Nephron (organoid): ENCODE measurements at regions not wholly inside any gene's neighbourhood (a gene's known extent, or its start where the extent isn't known, plus 50 kb on each side); places are given as distances from the start of the nearest gene placed in this dataset.

Source experiments
- H3K27ac Mint-ChIP-seq, 3 experiments: 2 replicates each; pipeline ENCODE4 v1.8.0; 2020; ENCODE audit warnings: mixed read lengths in 3 of 3, mild to moderate bottlenecking in 2 of 3, moderate library complexity in 1 of 3
- H3K27me3 Mint-ChIP-seq: 2 replicates; pipeline ENCODE4 v1.8.0; 2021; ENCODE audit warnings: low read depth, mild to moderate bottlenecking, moderate library complexity, mixed read lengths
- H3K36me3 Mint-ChIP-seq: 2 replicates; pipeline ENCODE4 v1.8.0; 2020; ENCODE audit warnings: low read depth, mixed read lengths
- H3K4me1 Mint-ChIP-seq: 2 replicates; pipeline ENCODE4 v1.8.0; 2020; ENCODE audit warnings: mixed read lengths
- H3K4me3 Mint-ChIP-seq, 3 experiments: 2 replicates each; pipeline ENCODE4 v1.8.0; 2020; ENCODE audit warnings: mild to moderate bottlenecking in 3 of 3, mixed read lengths in 3 of 3, moderate library complexity in 2 of 3
- H3K9me3 Mint-ChIP-seq: 2 replicates; pipeline ENCODE4 v1.8.0; 2020; ENCODE audit warnings: mixed read lengths
- TF ChIP-seq, protein P1 (sequence below), 3 experiments: fragments of 200-600 bp; sonication (generic); IDR thresholded peaks; one replicate each; pipeline ENCODE4 v1.5.0; 2021; ENCODE audit warnings: antibody characterized with exemption in 3 of 3; ENCODE audit not compliant: unreplicated experiment in 3 of 3

DNA sequence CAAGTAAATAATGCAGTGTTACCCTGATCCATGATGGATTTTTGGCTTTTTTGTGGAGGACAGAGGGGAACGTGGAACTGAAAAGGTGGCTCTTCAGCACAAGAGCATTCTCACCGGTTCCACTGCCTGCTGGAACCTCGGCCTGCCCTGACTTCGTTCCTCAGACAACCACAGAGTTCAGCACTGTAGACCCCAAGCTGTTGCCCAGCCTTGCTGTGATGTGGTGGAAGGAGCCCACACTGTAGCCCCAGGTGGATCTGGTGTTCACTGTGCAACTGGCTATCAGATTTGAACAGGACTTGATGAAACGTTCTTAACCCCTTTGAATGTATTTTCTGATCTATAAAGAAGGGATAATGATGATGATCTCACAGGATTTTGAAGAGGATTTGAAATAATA, 293.5 kb downstream of the TRIB2 start:
- no peaks in the 10 kb centered on the region for H3K36me3 Mint-ChIP-seq
- TF ChIP-seq, protein P1, sequence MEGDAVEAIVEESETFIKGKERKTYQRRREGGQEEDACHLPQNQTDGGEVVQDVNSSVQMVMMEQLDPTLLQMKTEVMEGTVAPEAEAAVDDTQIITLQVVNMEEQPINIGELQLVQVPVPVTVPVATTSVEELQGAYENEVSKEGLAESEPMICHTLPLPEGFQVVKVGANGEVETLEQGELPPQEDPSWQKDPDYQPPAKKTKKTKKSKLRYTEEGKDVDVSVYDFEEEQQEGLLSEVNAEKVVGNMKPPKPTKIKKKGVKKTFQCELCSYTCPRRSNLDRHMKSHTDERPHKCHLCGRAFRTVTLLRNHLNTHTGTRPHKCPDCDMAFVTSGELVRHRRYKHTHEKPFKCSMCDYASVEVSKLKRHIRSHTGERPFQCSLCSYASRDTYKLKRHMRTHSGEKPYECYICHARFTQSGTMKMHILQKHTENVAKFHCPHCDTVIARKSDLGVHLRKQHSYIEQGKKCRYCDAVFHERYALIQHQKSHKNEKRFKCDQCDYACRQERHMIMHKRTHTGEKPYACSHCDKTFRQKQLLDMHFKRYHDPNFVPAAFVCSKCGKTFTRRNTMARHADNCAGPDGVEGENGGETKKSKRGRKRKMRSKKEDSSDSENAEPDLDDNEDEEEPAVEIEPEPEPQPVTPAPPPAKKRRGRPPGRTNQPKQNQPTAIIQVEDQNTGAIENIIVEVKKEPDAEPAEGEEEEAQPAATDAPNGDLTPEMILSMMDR (IDR thresholded peaks at IDR 0.05; ENCODE audit: unreplicated experiment in 3 of 3) = no peak
- H3K27ac Mint-ChIP-seq = no peak overlapping the region
- H3K4me1 Mint-ChIP-seq = peaks cover 26% of the 10 kb centered on the region
- H3K27me3 Mint-ChIP-seq = no peaks in the 10 kb centered on the region
- no peaks in the 10 kb centered on the region for H3K9me3 Mint-ChIP-seq
- no peak overlapping the region for H3K4me3 Mint-ChIP-seq

DNA sequence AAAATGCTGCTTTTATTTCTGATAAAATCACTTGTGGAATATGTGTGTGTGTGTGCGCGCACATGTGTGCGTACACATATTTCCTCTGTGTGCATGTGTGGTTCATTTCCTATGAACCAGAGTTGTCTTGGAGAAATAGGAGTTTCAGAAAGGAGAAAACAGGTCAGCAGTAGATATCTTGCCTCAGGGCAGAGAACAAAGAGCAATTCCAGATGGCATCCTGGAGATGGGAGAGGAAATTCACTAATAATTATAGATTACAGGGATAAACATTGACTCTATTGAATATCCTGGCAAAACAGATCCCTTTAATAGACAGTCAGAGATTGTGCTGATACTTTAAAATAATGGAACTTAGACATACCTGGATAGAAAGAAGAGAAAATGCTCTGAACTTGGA, 298.0 kb downstream of the TRIB2 start:
- no peaks in the 10 kb centered on the region for H3K27me3 Mint-ChIP-seq
- peaks cover 9% of the 10 kb centered on the region for H3K4me1 Mint-ChIP-seq
- TF ChIP-seq, protein P1 (IDR thresholded peaks at IDR 0.05; ENCODE audit: unreplicated experiment in 3 of 3) = no peak
- H3K27ac Mint-ChIP-seq = no peak overlapping the region
- H3K9me3 Mint-ChIP-seq = no peaks in the 10 kb centered on the region
- no peaks in the 10 kb centered on the region for H3K36me3 Mint-ChIP-seq
- no peak overlapping the region for H3K4me3 Mint-ChIP-seq

DNA sequence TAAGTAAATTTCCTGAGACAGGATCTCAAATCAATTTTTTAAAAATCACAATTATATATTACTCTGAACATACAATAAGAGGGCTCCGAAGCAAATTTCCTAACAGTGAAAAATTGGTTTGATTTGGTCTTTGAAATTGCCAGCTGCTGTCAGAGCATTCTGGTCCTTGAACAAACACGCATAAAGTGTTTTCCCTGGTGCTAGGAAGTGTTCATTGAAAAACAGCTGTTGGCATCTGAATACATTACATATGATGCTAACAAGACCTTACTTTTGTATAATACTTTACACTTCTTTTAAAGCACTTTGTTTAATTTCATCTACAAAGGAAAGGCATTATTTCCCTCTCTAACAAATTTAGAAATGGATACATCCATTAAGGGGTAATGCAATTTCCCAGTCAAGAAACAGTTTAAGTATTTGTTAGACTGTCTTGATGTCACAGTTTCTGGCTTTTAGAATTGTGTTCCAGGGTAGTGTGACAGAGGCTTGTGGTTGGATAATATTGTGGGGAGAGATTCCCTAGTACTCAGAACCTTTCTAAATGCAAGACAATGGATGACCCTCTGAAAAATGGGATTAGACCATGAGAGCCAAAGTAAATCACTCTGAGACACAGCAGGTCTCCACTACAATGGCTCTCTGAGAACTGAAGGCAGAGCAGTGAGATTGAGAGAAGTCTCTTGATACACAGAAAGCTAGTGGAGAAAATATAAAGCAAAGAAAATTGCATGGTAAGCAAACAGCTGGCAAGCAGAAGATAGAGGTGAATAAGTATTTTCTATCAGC, 299.0 kb downstream of the TRIB2 start:
- Mint-ChIP-seq H3K27me3 (no peaks in the 10 kb centered on the region), H3K4me3 (no peak overlapping the region), H3K4me1 (peaks cover 9% of the 10 kb centered on the region), H3K9me3 (no peaks in the 10 kb centered on the region), H3K27ac (no peak overlapping the region), H3K36me3 (no peaks in the 10 kb centered on the region)
- TF ChIP-seq, protein P1 (IDR thresholded peaks at IDR 0.05; ENCODE audit: unreplicated experiment in 3 of 3) = no peak

- H3K27me3 Mint-ChIP-seq = no peaks in the 10 kb centered on the region
- no peaks in the 10 kb centered on the region for H3K9me3 Mint-ChIP-seq
- peaks cover 25% of the 10 kb centered on the region for H3K4me1 Mint-ChIP-seq
- H3K36me3 Mint-ChIP-seq = no peaks in the 10 kb centered on the region
- no peak overlapping the region for H3K4me3 Mint-ChIP-seq
- no peak overlapping the region for H3K27ac Mint-ChIP-seq
- TF ChIP-seq, protein P1 (IDR thresholded peaks at IDR 0.05; ENCODE audit: unreplicated experiment in 3 of 3) = no peak
These were observed 301.8 kb downstream of the TRIB2 start for GRCh38 chr2:13018490-13018889.

- H3K27me3 Mint-ChIP-seq = no peaks in the 10 kb centered on the region
- no peaks in the 10 kb centered on the region for H3K9me3 Mint-ChIP-seq
- H3K27ac Mint-ChIP-seq = no peak overlapping the region
- H3K4me3 Mint-ChIP-seq = no peak overlapping the region
- TF ChIP-seq, protein P1 (IDR thresholded peaks at IDR 0.05; ENCODE audit: unreplicated experiment in 3 of 3) = no peak
- H3K4me1 Mint-ChIP-seq = peaks cover 22% of the 10 kb centered on the region
- H3K36me3 Mint-ChIP-seq = no peaks in the 10 kb centered on the region
These were observed 303.0 kb downstream of the TRIB2 start for GRCh38 chr2:13019781-13020180.

DNA sequence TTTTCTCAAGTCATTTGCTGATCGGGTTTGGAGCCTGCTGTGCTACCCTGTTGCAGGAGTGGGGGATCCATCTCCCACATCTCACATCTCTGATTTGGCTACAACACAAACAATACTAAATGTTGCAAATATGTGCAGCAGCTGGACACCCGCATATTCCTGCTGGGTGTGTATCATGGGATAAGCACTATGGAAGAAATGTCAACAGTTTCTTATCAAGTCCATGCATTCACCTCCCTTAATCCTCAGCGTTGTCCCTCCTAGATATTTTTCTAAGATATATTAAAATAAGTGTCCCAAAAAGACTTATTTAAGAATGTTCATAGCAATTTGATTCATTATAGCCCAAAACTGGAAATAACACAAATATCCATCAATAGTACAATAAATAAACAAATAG, 303.7 kb downstream of the TRIB2 start:
- Mint-ChIP-seq H3K9me3 (no peaks in the 10 kb centered on the region), H3K27me3 (no peaks in the 10 kb centered on the region), H3K36me3 (no peaks in the 10 kb centered on the region), H3K27ac (no peak overlapping the region), H3K4me1 (peaks cover 20% of the 10 kb centered on the region), H3K4me3 (no peak overlapping the region)
- TF ChIP-seq, protein P1 (IDR thresholded peaks at IDR 0.05; ENCODE audit: unreplicated experiment in 3 of 3) = no peak
